ENCODE measurements at regions not wholly inside any gene's neighbourhood (a gene's known extent, or its start where the extent isn't known, plus 50 kb on each side); places are given as distances from the start of the nearest gene placed in this dataset.

DNA sequence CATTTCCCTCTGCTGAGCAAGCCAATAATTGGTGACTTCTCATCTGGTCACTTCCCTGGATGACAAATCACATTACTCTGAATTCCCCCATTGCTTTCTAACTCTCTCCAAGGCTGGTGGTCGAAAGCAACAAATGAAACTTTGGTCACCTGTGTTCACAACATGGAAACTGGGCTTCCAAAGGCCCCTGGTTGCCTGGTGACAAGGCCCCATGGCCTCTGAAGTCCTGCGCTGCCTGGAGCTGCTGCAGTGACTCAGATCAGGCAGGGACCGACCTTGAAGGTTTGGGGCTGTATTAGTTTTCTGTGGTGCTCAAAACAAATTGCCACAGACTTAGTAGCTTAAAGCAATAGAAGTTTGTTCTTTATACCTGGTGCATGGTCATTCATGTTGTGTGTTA lies 345.3 kb downstream of the WDR72 start:
- no peak overlapping the region for H3K27ac ChIP-seq (replicated peaks)
- TF ChIP-seq SPI1 (IDR thresholded peaks at IDR 0.05; ENCODE audit: borderline replicate concordance, low read depth) (no peak), POLR2AphosphoS5 (IDR thresholded peaks at IDR 0.05; ENCODE audit: low read depth) (no peak), GABPA (IDR thresholded peaks at IDR 0.05; ENCODE audit: low read depth) (no peak)
- TF ChIP-seq, protein P1, sequence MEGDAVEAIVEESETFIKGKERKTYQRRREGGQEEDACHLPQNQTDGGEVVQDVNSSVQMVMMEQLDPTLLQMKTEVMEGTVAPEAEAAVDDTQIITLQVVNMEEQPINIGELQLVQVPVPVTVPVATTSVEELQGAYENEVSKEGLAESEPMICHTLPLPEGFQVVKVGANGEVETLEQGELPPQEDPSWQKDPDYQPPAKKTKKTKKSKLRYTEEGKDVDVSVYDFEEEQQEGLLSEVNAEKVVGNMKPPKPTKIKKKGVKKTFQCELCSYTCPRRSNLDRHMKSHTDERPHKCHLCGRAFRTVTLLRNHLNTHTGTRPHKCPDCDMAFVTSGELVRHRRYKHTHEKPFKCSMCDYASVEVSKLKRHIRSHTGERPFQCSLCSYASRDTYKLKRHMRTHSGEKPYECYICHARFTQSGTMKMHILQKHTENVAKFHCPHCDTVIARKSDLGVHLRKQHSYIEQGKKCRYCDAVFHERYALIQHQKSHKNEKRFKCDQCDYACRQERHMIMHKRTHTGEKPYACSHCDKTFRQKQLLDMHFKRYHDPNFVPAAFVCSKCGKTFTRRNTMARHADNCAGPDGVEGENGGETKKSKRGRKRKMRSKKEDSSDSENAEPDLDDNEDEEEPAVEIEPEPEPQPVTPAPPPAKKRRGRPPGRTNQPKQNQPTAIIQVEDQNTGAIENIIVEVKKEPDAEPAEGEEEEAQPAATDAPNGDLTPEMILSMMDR (IDR thresholded peaks at IDR 0.05; ENCODE audit: insufficient read depth, low read length), result no peak
- TF ChIP-seq, protein P2, sequence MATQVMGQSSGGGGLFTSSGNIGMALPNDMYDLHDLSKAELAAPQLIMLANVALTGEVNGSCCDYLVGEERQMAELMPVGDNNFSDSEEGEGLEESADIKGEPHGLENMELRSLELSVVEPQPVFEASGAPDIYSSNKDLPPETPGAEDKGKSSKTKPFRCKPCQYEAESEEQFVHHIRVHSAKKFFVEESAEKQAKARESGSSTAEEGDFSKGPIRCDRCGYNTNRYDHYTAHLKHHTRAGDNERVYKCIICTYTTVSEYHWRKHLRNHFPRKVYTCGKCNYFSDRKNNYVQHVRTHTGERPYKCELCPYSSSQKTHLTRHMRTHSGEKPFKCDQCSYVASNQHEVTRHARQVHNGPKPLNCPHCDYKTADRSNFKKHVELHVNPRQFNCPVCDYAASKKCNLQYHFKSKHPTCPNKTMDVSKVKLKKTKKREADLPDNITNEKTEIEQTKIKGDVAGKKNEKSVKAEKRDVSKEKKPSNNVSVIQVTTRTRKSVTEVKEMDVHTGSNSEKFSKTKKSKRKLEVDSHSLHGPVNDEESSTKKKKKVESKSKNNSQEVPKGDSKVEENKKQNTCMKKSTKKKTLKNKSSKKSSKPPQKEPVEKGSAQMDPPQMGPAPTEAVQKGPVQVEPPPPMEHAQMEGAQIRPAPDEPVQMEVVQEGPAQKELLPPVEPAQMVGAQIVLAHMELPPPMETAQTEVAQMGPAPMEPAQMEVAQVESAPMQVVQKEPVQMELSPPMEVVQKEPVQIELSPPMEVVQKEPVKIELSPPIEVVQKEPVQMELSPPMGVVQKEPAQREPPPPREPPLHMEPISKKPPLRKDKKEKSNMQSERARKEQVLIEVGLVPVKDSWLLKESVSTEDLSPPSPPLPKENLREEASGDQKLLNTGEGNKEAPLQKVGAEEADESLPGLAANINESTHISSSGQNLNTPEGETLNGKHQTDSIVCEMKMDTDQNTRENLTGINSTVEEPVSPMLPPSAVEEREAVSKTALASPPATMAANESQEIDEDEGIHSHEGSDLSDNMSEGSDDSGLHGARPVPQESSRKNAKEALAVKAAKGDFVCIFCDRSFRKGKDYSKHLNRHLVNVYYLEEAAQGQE (IDR thresholded peaks at IDR 0.05; ENCODE audit: insufficient replicate concordance, low read depth), result no peak
- no peak for DNase-seq (ENCODE audit: low read depth in 1 of 2, low spot score in 1 of 2)
- no peaks in the 10 kb centered on the region for H3K27me3 ChIP-seq (ENCODE audit: insufficient read depth, poor library complexity, severe bottlenecking)
- H3K4me3 ChIP-seq (replicated peaks; ENCODE audit: insufficient read depth, low read length), result no peak overlapping the region

DNA sequence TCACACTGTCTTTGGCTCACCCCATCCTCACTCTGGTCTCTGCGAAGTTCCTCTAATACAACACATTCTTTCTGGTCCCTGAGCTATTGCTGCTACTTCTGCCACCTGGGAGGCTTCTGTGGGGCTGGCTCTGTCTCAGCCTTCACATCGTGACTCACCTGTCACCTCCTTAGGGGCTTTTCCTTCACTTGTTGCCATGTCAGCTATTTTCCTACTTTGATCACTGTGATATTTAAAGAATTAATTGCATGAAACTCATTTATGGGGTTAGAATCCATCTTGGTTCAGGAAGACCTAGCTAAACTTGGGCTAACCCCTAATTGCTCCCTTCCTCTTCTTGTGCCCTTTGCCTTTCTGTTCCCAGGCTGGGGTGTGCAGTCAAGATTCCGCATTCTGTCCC lies 346.9 kb downstream of the WDR72 start:
- TF ChIP-seq, protein P2 (IDR thresholded peaks at IDR 0.05; ENCODE audit: insufficient replicate concordance, low read depth), result no peak
- TF ChIP-seq POLR2AphosphoS5 (IDR thresholded peaks at IDR 0.05; ENCODE audit: low read depth), result no peak
- TF ChIP-seq, protein P1 (IDR thresholded peaks at IDR 0.05; ENCODE audit: insufficient read depth, low read length), result no peak
- TF ChIP-seq SPI1 (IDR thresholded peaks at IDR 0.05; ENCODE audit: borderline replicate concordance, low read depth), result no peak
- no peak for TF ChIP-seq GABPA (IDR thresholded peaks at IDR 0.05; ENCODE audit: low read depth)
- Histone ChIP-seq H3K27me3 (ENCODE audit: insufficient read depth, poor library complexity, severe bottlenecking) (no peaks in the 10 kb centered on the region), H3K27ac (replicated peaks) (no peak overlapping the region), H3K4me3 (replicated peaks; ENCODE audit: insufficient read depth, low read length) (no peak overlapping the region)
- no peak for DNase-seq (ENCODE audit: low read depth in 1 of 2, low spot score in 1 of 2)

DNA sequence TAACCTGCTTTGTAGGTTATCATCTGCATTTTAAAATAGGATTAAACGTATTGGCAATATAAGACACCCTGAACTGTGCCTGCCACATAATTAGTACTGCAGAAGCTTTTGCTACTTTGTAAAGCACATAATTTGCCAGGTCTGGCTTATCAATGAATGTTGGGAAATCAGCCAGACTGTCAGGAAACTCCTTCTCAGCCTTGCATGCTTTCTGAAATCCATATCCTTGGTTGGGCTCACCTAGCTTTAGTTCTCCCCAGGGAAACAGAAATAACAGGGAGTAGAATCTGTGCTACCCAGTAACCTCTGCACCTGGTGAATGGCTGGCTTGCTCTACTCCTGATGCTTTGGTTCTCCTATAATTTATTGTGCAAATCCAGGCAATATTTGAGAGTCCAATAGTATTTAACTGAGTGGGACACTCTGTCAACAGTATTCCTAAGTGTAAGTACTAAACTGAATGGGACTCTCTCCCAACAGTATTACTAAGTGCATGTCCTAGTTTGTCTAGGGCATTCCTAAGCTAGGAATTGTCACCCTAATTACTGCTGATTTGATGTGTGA lies 354.5 kb downstream of the WDR72 start:
- no peak for DNase-seq (ENCODE audit: low read depth in 1 of 2, low spot score in 1 of 2)
- Histone ChIP-seq H3K27ac (replicated peaks) (no peak overlapping the region), H3K27me3 (ENCODE audit: insufficient read depth, poor library complexity, severe bottlenecking) (no peaks in the 10 kb centered on the region), H3K4me3 (replicated peaks; ENCODE audit: insufficient read depth, low read length) (no peak overlapping the region)
- TF ChIP-seq GABPA (IDR thresholded peaks at IDR 0.05; ENCODE audit: low read depth) (no peak), SPI1 (IDR thresholded peaks at IDR 0.05; ENCODE audit: borderline replicate concordance, low read depth) (no peak)
- TF ChIP-seq, protein P2 (IDR thresholded peaks at IDR 0.05; ENCODE audit: insufficient replicate concordance, low read depth), result no peak

Measured in HL-60 (cell line).